SK-N-SH (cell line): ENCODE measurements at regions not wholly inside any gene's neighbourhood (a gene's known extent, or its start where the extent isn't known, plus 50 kb on each side); places are given as distances from the start of the nearest gene placed in this dataset.

ENCODE experiments used
- CTCF ChIA-PET: fragments of 300-600, 350-600 bp; formaldehyde crosslinking; extraction: SDS; loops from one replicate; lab custom pipeline; 2021; lab: Yijun Ruan, JAX
- POLR2A ChIA-PET: fragments of 350-600 bp; sonication (Branson Sonifier 250); formaldehyde crosslinking; extraction: SDS; loops from one replicate; lab custom pipeline; 2020; ENCODE audit warnings: antibody characterized with exemption, inconsistent platforms; lab: Yijun Ruan, JAX
- DNase-seq: peaks from one replicate; pipeline ENCODE4 v3.0.0; 2012
- H2AFZ ChIP-seq: fragments of 200-600 bp; sonication (generic); 2 replicates; pipeline ENCODE4 v1.8.1; 2016; ENCODE audit warnings: antibody characterized with exemption, mild to moderate bottlenecking, low read depth
- H3F3A ChIP-seq: fragments of 200-600 bp; sonication (generic); replicated peaks from 2 replicates; pipeline ENCODE3; 2016; ENCODE audit warnings: antibody characterized with exemption, mild to moderate bottlenecking; ENCODE audit not compliant: insufficient read depth
- H3K27ac ChIP-seq, 2 experiments: fragments of 200-500 bp in 1 of 2; fragments of 200-600 bp in 1 of 2; sonication (Bioruptor generic) in 1 of 2; sonication (generic), shearing (Covaris generic) in 1 of 2; 2 replicates each; pipeline versions ENCODE4 v1.5.1 to v1.6.1; 2014 to 2016; ENCODE audit warnings: low read depth in 2 of 2, inconsistent platforms in 1 of 2, low read length in 1 of 2, mild to moderate bottlenecking in 1 of 2, mixed read lengths in 1 of 2
- H3K27me3 ChIP-seq: fragments of 200-600 bp; sonication (generic), shearing (Covaris generic); 2 replicates; pipeline ENCODE4 v1.6.1; 2016; ENCODE audit warnings: mixed run types; ENCODE audit not compliant: insufficient read depth
- H3K36me3 ChIP-seq, 2 experiments: fragments of 200-500 bp in 1 of 2; fragments of 200-600 bp in 1 of 2; sonication (Bioruptor generic) in 1 of 2; sonication (generic) in 1 of 2; replicated peaks in 1 of 2; 2 replicates each; pipeline versions ENCODE3 to v1.5.1; 2014 to 2016; ENCODE audit warnings: low read length in 1 of 2, mild to moderate bottlenecking in 1 of 2; ENCODE audit not compliant: insufficient read depth in 2 of 2, control insufficient read depth in 1 of 2
- H3K4me1 ChIP-seq, 2 experiments: fragments of 200-500 bp in 1 of 2; fragments of 200-600 bp in 1 of 2; sonication (Bioruptor generic) in 1 of 2; sonication (generic), shearing (Covaris generic) in 1 of 2; 2 replicates each; pipeline versions ENCODE4 v1.5.1 to v1.6.1; 2014 to 2016; ENCODE audit warnings: low read depth in 1 of 2, low read length in 1 of 2, mixed run types in 1 of 2; ENCODE audit not compliant: insufficient read depth in 2 of 2, control insufficient read depth in 1 of 2
- H3K4me2 ChIP-seq: fragments of 200-600 bp; sonication (generic), shearing (Covaris generic); 2 replicates; pipeline ENCODE4 v1.6.1; 2017; ENCODE audit warnings: mixed run types
- H3K4me3 ChIP-seq, 2 experiments: fragments of 200-500 bp in 1 of 2; fragments of 200-600 bp in 1 of 2; sonication (Bioruptor generic) in 1 of 2; sonication (generic), shearing (Covaris generic) in 1 of 2; 2 replicates each; pipeline versions ENCODE4 v1.5.1 to v1.8.1; 2014 to 2016; ENCODE audit warnings: low read depth in 2 of 2, inconsistent platforms in 1 of 2, low read length in 1 of 2, mild to moderate bottlenecking in 1 of 2, mixed read lengths in 1 of 2, moderate library complexity in 1 of 2
- H3K79me2 ChIP-seq: fragments of 200-600 bp; sonication (generic); 2 replicates; pipeline ENCODE4 v1.8.1; 2017; ENCODE audit warnings: mild to moderate bottlenecking; ENCODE audit not compliant: insufficient read depth
- H3K9ac ChIP-seq: fragments of 200-600 bp; sonication (generic); 2 replicates; pipeline ENCODE4 v1.6.1; 2017; ENCODE audit warnings: mixed run types
- H3K9me2 ChIP-seq: fragments of 200-600 bp; sonication (generic); 2 replicates; pipeline ENCODE4 v1.6.1; 2017; ENCODE audit warnings: mixed run types
- H3K9me3 ChIP-seq: fragments of 200-600 bp; sonication (generic); 2 replicates; pipeline ENCODE4 v1.6.1; 2017; ENCODE audit warnings: mixed run types, mild to moderate bottlenecking, moderate library complexity
- H4K20me1 ChIP-seq: fragments of 200-600 bp; sonication (generic); 2 replicates; pipeline ENCODE4 v1.6.1; 2017; ENCODE audit warnings: mild to moderate bottlenecking, mixed run types; ENCODE audit not compliant: insufficient read depth
- CHD2 ChIP-seq: fragments of 150-350 bp; IDR thresholded peaks from 2 replicates; pipeline ENCODE4 v1.6.1; 2018; ENCODE audit warnings: low read length; ENCODE audit not compliant: partially characterized antibody
- EZH2phosphoT487 ChIP-seq: fragments of 200-600 bp; sonication (generic); IDR thresholded peaks from 2 replicates; pipeline ENCODE4 v1.6.1; 2017; ENCODE audit warnings: low read depth, mixed run types, mild to moderate bottlenecking, antibody characterized with exemption, moderate library complexity, borderline replicate concordance
- FOSL2 ChIP-seq: IDR thresholded peaks from 2 replicates; pipeline ENCODE4 v1.4.0; 2012; ENCODE audit warnings: low read depth, mild to moderate bottlenecking, moderate library complexity, borderline replicate concordance
- FOXM1 ChIP-seq: IDR thresholded peaks from 2 replicates; pipeline ENCODE4 v1.4.0; 2012; ENCODE audit warnings: low read depth, mild to moderate bottlenecking
- GABPA ChIP-seq: IDR thresholded peaks from 2 replicates; pipeline ENCODE4 v1.4.0; 2012; ENCODE audit warnings: low read depth, mild to moderate bottlenecking
- GATA2 ChIP-seq: sonication (generic); formaldehyde crosslinking; IDR thresholded peaks from 2 replicates; pipeline ENCODE4 v1.5.0; 2020; ENCODE audit warnings: mild to moderate bottlenecking, missing genetic modification reagents
- JUND ChIP-seq: IDR thresholded peaks from 2 replicates; pipeline ENCODE4 v1.4.0; 2012
- MEF2A ChIP-seq: IDR thresholded peaks from 2 replicates; pipeline ENCODE4 v1.4.0; 2012; ENCODE audit warnings: low read depth, borderline replicate concordance
- RAD21 ChIP-seq: IDR thresholded peaks from 2 replicates; pipeline ENCODE4 v1.6.1; 2012; ENCODE audit warnings: mild to moderate bottlenecking, low read length
- RFX5 ChIP-seq: IDR thresholded peaks from 2 replicates; pipeline ENCODE4 v1.6.1; 2012; ENCODE audit warnings: mild to moderate bottlenecking, improper control_type of control experiment, low read length
- TCF12 ChIP-seq: IDR thresholded peaks from 2 replicates; pipeline ENCODE4 v1.4.0; 2012
- YY1 ChIP-seq: IDR thresholded peaks from 2 replicates; pipeline ENCODE4 v1.4.0; 2012; ENCODE audit warnings: low read depth, mild to moderate bottlenecking
- WGBS: methylation state at CpG from one replicate; pipeline ENCODE4 v1.1.6; 2017; ENCODE audit warnings: low lambda C conversion rate; 5-methylcytosine and 5-hydroxymethylcytosine counted together
- TF ChIP-seq, protein P1 (sequence below): IDR thresholded peaks from 2 replicates; pipeline ENCODE4 v1.4.0; 2012; ENCODE audit warnings: low read depth, borderline replicate concordance
- TF ChIP-seq, protein P2 (sequence below): fragments of 150-350 bp; IDR thresholded peaks from 2 replicates; pipeline ENCODE4 v1.6.1; 2016; ENCODE audit warnings: mild to moderate bottlenecking, low read depth, low read length
- TF ChIP-seq, protein P3 (sequence below): fragments of 150-350 bp; IDR thresholded peaks from 2 replicates; pipeline ENCODE4 v1.6.1; 2017; ENCODE audit warnings: antibody characterized with exemption, low read length, low read depth, borderline replicate concordance
- TF ChIP-seq, protein P4 (sequence below): IDR thresholded peaks from 2 replicates; pipeline ENCODE4 v1.4.0; 2012; ENCODE audit warnings: low read depth
- TF ChIP-seq, protein P5 (sequence below): IDR thresholded peaks from 2 replicates; pipeline ENCODE4 v1.6.1; 2012; ENCODE audit warnings: mild to moderate bottlenecking, low read depth, low read length, moderate library complexity

DNA sequence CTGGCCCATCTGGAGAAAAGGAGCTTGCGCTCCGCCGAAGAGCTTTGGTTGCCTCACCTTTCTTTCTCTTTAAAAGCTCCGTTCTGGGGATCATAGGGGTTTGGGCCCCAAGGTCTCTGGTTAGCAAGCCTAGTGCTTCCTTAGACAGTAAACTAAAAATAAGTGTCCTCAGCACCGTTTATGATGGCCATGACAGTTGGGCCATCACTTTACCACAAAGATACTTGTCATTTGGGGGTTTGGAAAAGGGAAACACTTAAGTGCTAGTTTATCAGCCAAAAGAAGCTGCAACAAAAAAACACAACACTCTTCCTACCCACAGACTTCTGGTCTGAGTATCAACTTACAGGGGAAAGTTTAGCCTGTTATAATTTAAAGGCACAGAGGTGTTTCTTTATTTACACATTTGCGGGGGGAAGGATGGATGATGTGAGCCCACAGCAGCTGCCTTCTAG lies 88.4 kb upstream of the CD44 start:
- no peaks in the 10 kb centered on the region for H3K36me3 ChIP-seq
- no peaks in the 10 kb centered on the region for H4K20me1 ChIP-seq
- 80% methylated on average over 6 of the region's 6 CpGs for WGBS
- peak overlapping the region in 1 of 2 experiments; percentile 47; a peak in 1 of 4 replicates for H3K27ac ChIP-seq
- H3K9me2 ChIP-seq = no peaks in the 10 kb centered on the region
- ChIA-PET POLR2A (no interaction called here), CTCF (interaction anchor here (1.0 to 1.6 kb wide), 3 partner anchors 8 to 21 kb away, joined by 3 to 5 read pairs (median 4); no protein-coding TSS in a partner anchor)
- TF ChIP-seq YY1 (no peak), GABPA (no peak), MEF2A (no peak), JUND (no peak), CHD2 (no peak), FOSL2 (no peak), GATA2 (CRISPR knock-in tag) (no peak), RAD21 (no peak), FOXM1 (no peak), TCF12 (no peak), RFX5 (no peak), EZH2phosphoT487 (no peak)
- TF ChIP-seq, protein P1, sequence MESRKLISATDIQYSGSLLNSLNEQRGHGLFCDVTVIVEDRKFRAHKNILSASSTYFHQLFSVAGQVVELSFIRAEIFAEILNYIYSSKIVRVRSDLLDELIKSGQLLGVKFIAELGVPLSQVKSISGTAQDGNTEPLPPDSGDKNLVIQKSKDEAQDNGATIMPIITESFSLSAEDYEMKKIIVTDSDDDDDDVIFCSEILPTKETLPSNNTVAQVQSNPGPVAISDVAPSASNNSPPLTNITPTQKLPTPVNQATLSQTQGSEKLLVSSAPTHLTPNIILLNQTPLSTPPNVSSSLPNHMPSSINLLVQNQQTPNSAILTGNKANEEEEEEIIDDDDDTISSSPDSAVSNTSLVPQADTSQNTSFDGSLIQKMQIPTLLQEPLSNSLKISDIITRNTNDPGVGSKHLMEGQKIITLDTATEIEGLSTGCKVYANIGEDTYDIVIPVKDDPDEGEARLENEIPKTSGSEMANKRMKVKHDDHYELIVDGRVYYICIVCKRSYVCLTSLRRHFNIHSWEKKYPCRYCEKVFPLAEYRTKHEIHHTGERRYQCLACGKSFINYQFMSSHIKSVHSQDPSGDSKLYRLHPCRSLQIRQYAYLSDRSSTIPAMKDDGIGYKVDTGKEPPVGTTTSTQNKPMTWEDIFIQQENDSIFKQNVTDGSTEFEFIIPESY = no peak
- TF ChIP-seq, protein P2, sequence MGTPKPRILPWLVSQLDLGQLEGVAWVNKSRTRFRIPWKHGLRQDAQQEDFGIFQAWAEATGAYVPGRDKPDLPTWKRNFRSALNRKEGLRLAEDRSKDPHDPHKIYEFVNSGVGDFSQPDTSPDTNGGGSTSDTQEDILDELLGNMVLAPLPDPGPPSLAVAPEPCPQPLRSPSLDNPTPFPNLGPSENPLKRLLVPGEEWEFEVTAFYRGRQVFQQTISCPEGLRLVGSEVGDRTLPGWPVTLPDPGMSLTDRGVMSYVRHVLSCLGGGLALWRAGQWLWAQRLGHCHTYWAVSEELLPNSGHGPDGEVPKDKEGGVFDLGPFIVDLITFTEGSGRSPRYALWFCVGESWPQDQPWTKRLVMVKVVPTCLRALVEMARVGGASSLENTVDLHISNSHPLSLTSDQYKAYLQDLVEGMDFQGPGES = no peak
- TF ChIP-seq, protein P3, sequence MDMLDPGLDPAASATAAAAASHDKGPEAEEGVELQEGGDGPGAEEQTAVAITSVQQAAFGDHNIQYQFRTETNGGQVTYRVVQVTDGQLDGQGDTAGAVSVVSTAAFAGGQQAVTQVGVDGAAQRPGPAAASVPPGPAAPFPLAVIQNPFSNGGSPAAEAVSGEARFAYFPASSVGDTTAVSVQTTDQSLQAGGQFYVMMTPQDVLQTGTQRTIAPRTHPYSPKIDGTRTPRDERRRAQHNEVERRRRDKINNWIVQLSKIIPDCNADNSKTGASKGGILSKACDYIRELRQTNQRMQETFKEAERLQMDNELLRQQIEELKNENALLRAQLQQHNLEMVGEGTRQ = no peak
- TF ChIP-seq, protein P4, sequence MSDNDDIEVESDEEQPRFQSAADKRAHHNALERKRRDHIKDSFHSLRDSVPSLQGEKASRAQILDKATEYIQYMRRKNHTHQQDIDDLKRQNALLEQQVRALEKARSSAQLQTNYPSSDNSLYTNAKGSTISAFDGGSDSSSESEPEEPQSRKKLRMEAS = no peak
- TF ChIP-seq, protein P5, sequence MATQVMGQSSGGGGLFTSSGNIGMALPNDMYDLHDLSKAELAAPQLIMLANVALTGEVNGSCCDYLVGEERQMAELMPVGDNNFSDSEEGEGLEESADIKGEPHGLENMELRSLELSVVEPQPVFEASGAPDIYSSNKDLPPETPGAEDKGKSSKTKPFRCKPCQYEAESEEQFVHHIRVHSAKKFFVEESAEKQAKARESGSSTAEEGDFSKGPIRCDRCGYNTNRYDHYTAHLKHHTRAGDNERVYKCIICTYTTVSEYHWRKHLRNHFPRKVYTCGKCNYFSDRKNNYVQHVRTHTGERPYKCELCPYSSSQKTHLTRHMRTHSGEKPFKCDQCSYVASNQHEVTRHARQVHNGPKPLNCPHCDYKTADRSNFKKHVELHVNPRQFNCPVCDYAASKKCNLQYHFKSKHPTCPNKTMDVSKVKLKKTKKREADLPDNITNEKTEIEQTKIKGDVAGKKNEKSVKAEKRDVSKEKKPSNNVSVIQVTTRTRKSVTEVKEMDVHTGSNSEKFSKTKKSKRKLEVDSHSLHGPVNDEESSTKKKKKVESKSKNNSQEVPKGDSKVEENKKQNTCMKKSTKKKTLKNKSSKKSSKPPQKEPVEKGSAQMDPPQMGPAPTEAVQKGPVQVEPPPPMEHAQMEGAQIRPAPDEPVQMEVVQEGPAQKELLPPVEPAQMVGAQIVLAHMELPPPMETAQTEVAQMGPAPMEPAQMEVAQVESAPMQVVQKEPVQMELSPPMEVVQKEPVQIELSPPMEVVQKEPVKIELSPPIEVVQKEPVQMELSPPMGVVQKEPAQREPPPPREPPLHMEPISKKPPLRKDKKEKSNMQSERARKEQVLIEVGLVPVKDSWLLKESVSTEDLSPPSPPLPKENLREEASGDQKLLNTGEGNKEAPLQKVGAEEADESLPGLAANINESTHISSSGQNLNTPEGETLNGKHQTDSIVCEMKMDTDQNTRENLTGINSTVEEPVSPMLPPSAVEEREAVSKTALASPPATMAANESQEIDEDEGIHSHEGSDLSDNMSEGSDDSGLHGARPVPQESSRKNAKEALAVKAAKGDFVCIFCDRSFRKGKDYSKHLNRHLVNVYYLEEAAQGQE = no peak
- no peak overlapping the region for H3K9ac ChIP-seq
- H3K9me3 ChIP-seq = no peaks in the 10 kb centered on the region
- DNase-seq = no peak
- H3K27me3 ChIP-seq = no peaks in the 10 kb centered on the region
- H3K4me3 ChIP-seq = no peak overlapping the region
- peaks cover 0 to 10% of the 10 kb centered on the region in 2 experiments; a peak in 2 of 4 replicates for H3K4me1 ChIP-seq
- no peaks in the 10 kb centered on the region for H3F3A ChIP-seq
- no peak overlapping the region for H3K4me2 ChIP-seq
- no peak overlapping the region for H2AFZ ChIP-seq
- H3K79me2 ChIP-seq = no peaks in the 10 kb centered on the region
